Stomach (tissue), 8 donors: ENCODE measurements at regions not wholly inside any gene's neighbourhood (a gene's known extent, or its start where the extent isn't known, plus 50 kb on each side); places are given as distances from the start of the nearest gene placed in this dataset.

Experiments used
- DNase-seq, 2 donors: peaks; one replicate each; pipeline versions ENCODE4 v3.0.0 to v3.0.0-alpha.2; 2013 to 2019
- H3K27ac ChIP-seq, 5 donors: fragments of 200-600 bp in 4 of 5; sonication (generic) in 4 of 5; one replicate each; pipeline ENCODE4 v1.5.1; 2013 to 2019; ENCODE audit warnings: mild to moderate bottlenecking in 1 of 5, moderate library complexity in 1 of 5
- H3K27me3 ChIP-seq, 3 donors: fragments of 200-600 bp; sonication (generic); one replicate each; pipeline ENCODE4 v1.5.1; 2017 to 2019; ENCODE audit warnings: mixed run types in 1 of 3
- H3K36me3 ChIP-seq, 4 donors: fragments of 200-600 bp; sonication (generic); 1 replicate in 3 of 4; 2 replicates in 1 of 4; pipeline ENCODE4 v1.5.1; 2016 to 2019
- H3K4me1 ChIP-seq, 4 donors: fragments of 200-600 bp; sonication (generic); one replicate each; pipeline ENCODE4 v1.5.1; 2016 to 2019
- H3K4me3 ChIP-seq, 4 donors: fragments of 200-600 bp; sonication (generic) in 3 of 4; one replicate each; pipeline ENCODE4 v1.5.1; 2016 to 2019; ENCODE audit warnings: mild to moderate bottlenecking in 1 of 4
- H3K9me3 ChIP-seq, 4 donors: fragments of 200-600 bp; sonication (generic); one replicate each; pipeline ENCODE4 v1.5.1; 2016 to 2019
- EP300 ChIP-seq: sonication (generic); formaldehyde crosslinking; IDR thresholded peaks from one replicate; pipeline ENCODE4 v1.6.1; 2017; ENCODE audit warnings: antibody characterized with exemption
- POLR2A ChIP-seq, 4 donors: fragments of 450-650 bp; IDR thresholded peaks; one replicate each; pipeline ENCODE4 v1.6.1; 2016; ENCODE audit warnings: antibody characterized with exemption in 4 of 4, control low read depth in 2 of 4, mild to moderate bottlenecking in 1 of 4, moderate library complexity in 1 of 4
- POLR2AphosphoS5 ChIP-seq, 3 donors: sonication (generic); formaldehyde crosslinking; IDR thresholded peaks; one replicate each; pipeline ENCODE4 v1.6.1; 2016; ENCODE audit warnings: antibody characterized with exemption in 3 of 3
- WGBS, 5 donors: extraction: QIAGEN DNeasy Blood & Tissue Kit in 3 of 5; methylation state at CpG; one replicate each; pipeline versions ENCODE4 v1.1.5 to v1.1.7; 2013 to 2018; 5-methylcytosine and 5-hydroxymethylcytosine counted together
- intact Hi-C: fragments of 100-400 bp; cut with DNase I; formaldehyde crosslinking; loops from one replicate; pipeline ENCODE4 v1.15.1; 2023; ENCODE audit warnings: low total_unique reads
- TF ChIP-seq, protein P1 (sequence below), 7 experiments: fragments of 450-650 bp in 4 of 7; fragments of 200-600 bp in 3 of 7; sonication (generic) in 3 of 7; IDR thresholded peaks; one replicate each; pipeline ENCODE4 v1.5.1; 2016 to 2019; ENCODE audit warnings: antibody characterized with exemption in 7 of 7, control low read depth in 2 of 7, mild to moderate bottlenecking in 1 of 7
- donor health status: healthy with polysubstance abuse.
- donor health status: Bipolar disorder and iron deficiency.
- donor health status: healthy.

- intact Hi-C loops: no loop called here
- 59 to 82% (median 68%) methylated on average over 2 of the region's 2 CpGs for WGBS, 5 donors
- no peaks in the 10 kb centered on the region for H3K36me3 ChIP-seq
- peaks cover 0 to 7% (median 0%) of the 10 kb centered on the region in 3 donors for H3K27me3 ChIP-seq
- no peak overlapping the region for H3K27ac ChIP-seq
- H3K9me3 ChIP-seq: peaks cover 0 to 10% (median 5%) of the 10 kb centered on the region in 4 donors
- no peak for DNase-seq
- H3K4me3 ChIP-seq: no peak overlapping the region
- TF ChIP-seq EP300: no peak
- no peak for TF ChIP-seq POLR2A (IDR thresholded peaks at IDR 0.05)
- no peak for TF ChIP-seq POLR2AphosphoS5 (IDR thresholded peaks at IDR 0.05)
- TF ChIP-seq, protein P1, sequence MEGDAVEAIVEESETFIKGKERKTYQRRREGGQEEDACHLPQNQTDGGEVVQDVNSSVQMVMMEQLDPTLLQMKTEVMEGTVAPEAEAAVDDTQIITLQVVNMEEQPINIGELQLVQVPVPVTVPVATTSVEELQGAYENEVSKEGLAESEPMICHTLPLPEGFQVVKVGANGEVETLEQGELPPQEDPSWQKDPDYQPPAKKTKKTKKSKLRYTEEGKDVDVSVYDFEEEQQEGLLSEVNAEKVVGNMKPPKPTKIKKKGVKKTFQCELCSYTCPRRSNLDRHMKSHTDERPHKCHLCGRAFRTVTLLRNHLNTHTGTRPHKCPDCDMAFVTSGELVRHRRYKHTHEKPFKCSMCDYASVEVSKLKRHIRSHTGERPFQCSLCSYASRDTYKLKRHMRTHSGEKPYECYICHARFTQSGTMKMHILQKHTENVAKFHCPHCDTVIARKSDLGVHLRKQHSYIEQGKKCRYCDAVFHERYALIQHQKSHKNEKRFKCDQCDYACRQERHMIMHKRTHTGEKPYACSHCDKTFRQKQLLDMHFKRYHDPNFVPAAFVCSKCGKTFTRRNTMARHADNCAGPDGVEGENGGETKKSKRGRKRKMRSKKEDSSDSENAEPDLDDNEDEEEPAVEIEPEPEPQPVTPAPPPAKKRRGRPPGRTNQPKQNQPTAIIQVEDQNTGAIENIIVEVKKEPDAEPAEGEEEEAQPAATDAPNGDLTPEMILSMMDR (IDR thresholded peaks at IDR 0.05): no peak
- H3K4me1 ChIP-seq: no peaks in the 10 kb centered on the region
Observed at GRCh38 chr2:2985020-2985419, 392.6 kb downstream of the EIPR1 start.

DNA sequence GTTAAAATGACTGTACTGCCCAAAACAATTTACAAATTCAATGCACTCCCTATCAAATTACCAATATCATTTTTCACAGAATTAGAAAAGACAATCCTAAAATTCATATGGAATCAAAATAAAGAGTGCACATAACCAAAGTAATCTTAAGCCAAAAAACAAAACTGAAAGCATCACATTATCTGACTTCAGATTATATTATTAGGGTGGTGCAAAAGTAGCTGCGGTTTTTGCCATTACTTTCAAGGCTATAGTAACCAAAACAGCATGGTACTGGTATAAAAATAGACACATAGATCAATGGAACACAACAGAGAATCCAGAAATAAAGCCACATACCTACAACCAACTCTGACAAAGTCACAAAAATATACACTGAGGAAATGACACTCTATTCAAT, 396.6 kb downstream of the EIPR1 start:
- no peak overlapping the region for H3K4me3 ChIP-seq
- no peak for DNase-seq
- no peak overlapping the region for H3K27ac ChIP-seq
- H3K4me1 ChIP-seq: no peaks in the 10 kb centered on the region
- 65 to 79% (median 68%) methylated on average over 1 of the region's 1 CpG for WGBS, 5 donors
- peaks cover 0 to 10% (median 0%) of the 10 kb centered on the region in 4 donors for H3K9me3 ChIP-seq
- TF ChIP-seq EP300: no peak
- no peak for TF ChIP-seq POLR2AphosphoS5 (IDR thresholded peaks at IDR 0.05)
- TF ChIP-seq, protein P1 (IDR thresholded peaks at IDR 0.05): no peak
- no peak for TF ChIP-seq POLR2A (IDR thresholded peaks at IDR 0.05)
- H3K27me3 ChIP-seq: peaks cover 0 to 7% (median 0%) of the 10 kb centered on the region in 3 donors
- no peaks in the 10 kb centered on the region for H3K36me3 ChIP-seq
- intact Hi-C loops: no loop called here

DNA sequence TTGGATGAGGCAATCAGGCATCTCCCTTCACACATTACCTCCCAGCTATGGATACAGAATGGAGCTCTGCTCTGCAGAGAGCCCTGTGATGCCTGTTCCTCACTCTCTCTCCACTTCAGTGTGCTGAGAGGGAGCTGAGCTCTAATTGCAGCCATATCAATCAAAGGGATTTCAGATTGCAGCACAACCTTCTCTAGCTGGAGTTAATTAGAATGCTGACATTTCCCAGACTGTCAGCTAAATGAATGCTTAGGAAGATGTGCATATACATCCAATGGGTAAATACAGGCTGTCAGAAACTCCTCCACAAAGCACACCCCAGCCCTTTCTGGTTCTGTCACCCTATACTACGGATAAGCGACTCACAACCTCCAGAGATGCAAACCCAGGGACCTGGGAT, 402.6 kb downstream of the EIPR1 start:
- Histone ChIP-seq H3K4me1 (no peaks in the 10 kb centered on the region), H3K27ac (no peak overlapping the region), H3K27me3 (peaks cover 0 to 4% (median 0%) of the 10 kb centered on the region in 3 donors), H3K36me3 (no peaks in the 10 kb centered on the region), H3K9me3 (peaks cover 0 to 15% (median 6%) of the 10 kb centered on the region in 4 donors), H3K4me3 (no peak overlapping the region)
- WGBS, 5 donors: 46 to 85% (median 55%) methylated on average over 2 of the region's 2 CpGs
- intact Hi-C loops: no loop called here
- DNase-seq: peak in 1 of 2 donors; percentile 36
- TF ChIP-seq, protein P1 (IDR thresholded peaks at IDR 0.05): no peak
- no peak for TF ChIP-seq POLR2AphosphoS5 (IDR thresholded peaks at IDR 0.05)
- TF ChIP-seq EP300: no peak
- no peak for TF ChIP-seq POLR2A (IDR thresholded peaks at IDR 0.05)

DNA sequence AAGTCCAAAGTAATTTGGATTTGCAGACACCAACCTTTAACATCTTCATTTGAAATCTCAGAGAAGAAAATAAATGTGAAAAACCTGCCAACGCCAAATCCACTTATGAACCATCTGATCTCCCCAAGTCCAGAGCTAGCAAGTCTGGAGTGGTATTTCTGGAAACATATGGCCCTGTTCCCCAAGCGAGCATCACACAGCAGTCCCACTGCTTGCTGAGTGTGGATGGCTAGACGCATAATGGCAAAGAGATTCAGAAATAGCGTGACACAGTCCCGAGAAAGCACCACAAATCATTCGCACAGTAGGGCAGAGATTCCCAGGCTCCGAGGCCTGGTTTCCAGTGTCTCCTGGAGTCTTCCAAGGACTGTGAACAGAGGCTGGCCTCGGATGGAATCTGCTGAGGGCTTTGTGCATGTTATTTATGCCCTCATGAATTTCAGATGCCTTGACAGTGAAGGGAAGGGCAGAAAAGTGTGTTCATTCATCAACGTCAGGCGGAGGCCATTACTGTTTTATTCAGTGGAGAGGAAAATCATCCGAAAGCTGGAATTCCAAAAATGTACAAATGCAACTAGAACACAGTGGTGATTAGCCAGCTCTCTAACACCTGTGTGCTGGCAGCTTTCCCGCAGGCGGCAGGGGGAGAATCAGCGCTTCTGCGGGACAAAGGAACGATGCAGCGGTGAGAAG, 417.0 kb downstream of the EIPR1 start:
- Histone ChIP-seq H3K9me3 (peaks cover 0 to 9% (median 3%) of the 10 kb centered on the region in 4 donors), H3K27ac (no peak overlapping the region), H3K4me1 (no peaks in the 10 kb centered on the region), H3K4me3 (no peak overlapping the region), H3K36me3 (no peaks in the 10 kb centered on the region), H3K27me3 (no peaks in the 10 kb centered on the region)
- no peak for DNase-seq
- no peak for TF ChIP-seq POLR2A (IDR thresholded peaks at IDR 0.05)
- 76 to 84% (median 80%) methylated on average over 17 of the region's 17 CpGs for WGBS, 5 donors
- intact Hi-C loops: no loop called here

DNA sequence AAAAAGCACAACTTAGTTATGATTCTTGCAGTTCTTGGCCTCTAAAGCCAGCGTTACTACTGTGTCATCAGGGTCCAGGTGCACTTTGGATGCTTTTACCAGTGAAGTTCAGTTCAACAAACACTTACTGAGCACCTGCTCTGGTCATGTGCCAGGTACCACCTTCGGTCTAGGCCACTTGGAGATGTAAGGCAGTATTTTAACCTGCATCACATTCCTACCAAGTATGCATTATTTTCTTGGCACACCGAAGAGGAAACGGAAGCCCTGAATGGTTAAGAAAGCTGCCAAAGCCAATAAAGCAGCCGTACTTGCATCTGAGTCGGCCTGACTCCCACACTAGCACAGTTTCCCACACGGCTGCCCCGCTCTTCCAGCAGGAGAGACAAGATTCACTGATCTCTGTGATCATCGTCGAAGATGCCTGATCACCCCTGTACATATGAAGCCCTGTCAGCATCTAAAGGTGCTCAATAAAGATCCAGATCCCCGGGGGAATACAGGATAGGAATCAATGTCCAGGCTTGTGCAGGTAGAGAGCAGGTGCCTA, 427.1 kb downstream of the EIPR1 start:
- peaks cover 0 to 2% (median 0%) of the 10 kb centered on the region in 3 donors for H3K27me3 ChIP-seq
- H3K27ac ChIP-seq: no peak overlapping the region
- TF ChIP-seq, protein P1 (IDR thresholded peaks at IDR 0.05): no peak
- TF ChIP-seq POLR2AphosphoS5 (IDR thresholded peaks at IDR 0.05) (no peak), EP300 (no peak), POLR2A (IDR thresholded peaks at IDR 0.05) (no peak)
- H3K36me3 ChIP-seq: no peaks in the 10 kb centered on the region
- WGBS, 5 donors: 60 to 76% (median 70%) methylated on average over 11 of the region's 11 CpGs
- intact Hi-C loops: no loop called here
- no peak overlapping the region for H3K4me3 ChIP-seq
- peaks cover 0 to 8% (median 2%) of the 10 kb centered on the region in 4 donors for H3K9me3 ChIP-seq
- DNase-seq: no peak
- no peaks in the 10 kb centered on the region for H3K4me1 ChIP-seq
